NCI-H1417 (cell line): ENCODE measurements at regions not wholly inside any gene's neighbourhood (a gene's known extent, or its start where the extent isn't known, plus 50 kb on each side); places are given as distances from the start of the nearest gene placed in this dataset.
A peak's percentile ranks its signal among the peaks of the same experiment; 100 is the strongest.

Experiments
- DNase-seq, 3 experiments: peaks; one replicate each; lab custom pipeline; 2025; lab: John Stamatoyannopoulos, UW

- no peak for DNase-seq
Measured at GRCh38 chr13:99123101-99124045, 77.3 kb upstream of the UBAC2 start.

GRCh38 chr13:99124046-99124400 is 76.6 kb upstream of the UBAC2 start:
- no peak for DNase-seq

GRCh38 chr13:99124794-99125316 is 75.8 kb upstream of the UBAC2 start:
- peak in 1 of 3 experiments; percentile 39 for DNase-seq

GRCh38 chr13:99125326-99125915 is 75.2 kb upstream of the UBAC2 start:
- no peak for DNase-seq

GRCh38 chr13:99126821-99127220 is 73.8 kb upstream of the UBAC2 start:
- DNase-seq: no peak

GRCh38 chr13:99129050-99129449 is 71.6 kb upstream of the UBAC2 start:
- no peak for DNase-seq

- no peak for DNase-seq
Measured at GRCh38 chr13:99129951-99130350, 70.7 kb upstream of the UBAC2 start.

- DNase-seq: no peak
Measured at GRCh38 chr13:99131410-99131809, 69.2 kb upstream of the UBAC2 start.

- no peak for DNase-seq
Measured at GRCh38 chr13:99132295-99132835, 68.3 kb upstream of the UBAC2 start.

GRCh38 chr13:99133230-99133629 is 67.4 kb upstream of the UBAC2 start:
- no peak for DNase-seq

GRCh38 chr13:99133848-99134247 is 66.8 kb upstream of the UBAC2 start:
- no peak for DNase-seq

GRCh38 chr13:99135591-99135990 is 65.1 kb upstream of the UBAC2 start:
- no peak for DNase-seq

- DNase-seq: no peak
Measured at GRCh38 chr13:99136427-99136954, 64.2 kb upstream of the UBAC2 start.

- no peak for DNase-seq
Measured at GRCh38 chr13:99140831-99141230, 59.8 kb upstream of the UBAC2 start.

GRCh38 chr13:99143904-99144303 is 56.8 kb upstream of the UBAC2 start:
- DNase-seq: no peak

- no peak for DNase-seq
Measured at GRCh38 chr13:99144306-99144705, 56.3 kb upstream of the UBAC2 start.

GRCh38 chr13:99145461-99145860 is 55.2 kb upstream of the UBAC2 start:
- DNase-seq: no peak

GRCh38 chr13:99150575-99151361 is 49.9 kb upstream of the UBAC2 start:
- DNase-seq: peak in 1 of 3 experiments; percentile 34
